ENCODE measurements at regions not wholly inside any gene's neighbourhood (a gene's known extent, or its start where the extent isn't known, plus 50 kb on each side); places are given as distances from the start of the nearest gene placed in this dataset.

DNA sequence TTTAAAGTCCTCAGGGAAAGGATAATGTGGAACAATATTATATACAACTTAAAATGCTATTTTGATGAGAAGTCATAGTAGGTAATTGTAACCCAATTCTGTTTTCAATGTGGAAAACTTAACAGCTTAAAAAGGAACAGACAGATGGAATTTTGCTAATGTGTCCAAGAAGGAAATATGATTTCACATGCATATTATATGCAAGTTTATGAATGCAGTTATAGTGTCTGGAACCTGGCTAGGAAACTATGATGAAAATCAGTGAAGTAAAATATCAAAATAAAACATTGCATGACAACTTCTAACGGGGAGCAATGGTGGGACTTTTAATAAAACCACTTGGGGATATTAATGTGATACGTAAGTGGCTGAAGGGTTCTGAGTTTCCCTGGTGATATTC, 152.6 kb upstream of the HAND2 start:
- Mint-ChIP-seq H3K4me1 (ENCODE audit: low read depth, unreplicated experiment) (no peaks in the 10 kb centered on the region), H3K27ac (ENCODE audit: unreplicated experiment) (no peak overlapping the region), H3K4me3 (ENCODE audit: unreplicated experiment) (no peak overlapping the region), H3K36me3 (ENCODE audit: low read depth, unreplicated experiment) (no peaks in the 10 kb centered on the region), H3K9me3 (ENCODE audit: unreplicated experiment) (no peaks in the 10 kb centered on the region), H3K27me3 (ENCODE audit: low read depth, unreplicated experiment) (peaks cover 6% of the 10 kb centered on the region)
- Histone ChIP-seq H3K36me3 (ENCODE audit: insufficient read depth, low read length) (no peaks in the 10 kb centered on the region), H3K27me3 (ENCODE audit: insufficient read depth, low read length) (no peaks in the 10 kb centered on the region), H4K20me1 (ENCODE audit: insufficient read depth, low read length) (no peaks in the 10 kb centered on the region), H3K79me2 (ENCODE audit: insufficient read depth, low read length) (no peaks in the 10 kb centered on the region), H3K27ac (ENCODE audit: low read depth, low read length) (no peak overlapping the region), H3K9me3 (ENCODE audit: insufficient read depth, low read depth, low read length) (no peaks in the 10 kb centered on the region), H3K4me2 (ENCODE audit: low read length) (no peak overlapping the region), H2AFZ (ENCODE audit: low read depth, low read length) (no peak overlapping the region), H3K9ac (ENCODE audit: low read length) (no peak overlapping the region), H3K4me1 (ENCODE audit: insufficient read depth, low read length) (no peaks in the 10 kb centered on the region), H3K4me3 (ENCODE audit: insufficient read depth, low read depth, low read length) (no peak overlapping the region)
- FAIRE-seq: no peak
- no peak for TF ChIP-seq EZH2 (IDR thresholded peaks at IDR 0.05; ENCODE audit: insufficient read depth, low read length)
- TF ChIP-seq CTCF (IDR thresholded peaks at IDR 0.05; ENCODE audit: insufficient read depth, low read depth, low read length): no peak
- no peak for DNase-seq (ENCODE audit: low read depth)

DNA sequence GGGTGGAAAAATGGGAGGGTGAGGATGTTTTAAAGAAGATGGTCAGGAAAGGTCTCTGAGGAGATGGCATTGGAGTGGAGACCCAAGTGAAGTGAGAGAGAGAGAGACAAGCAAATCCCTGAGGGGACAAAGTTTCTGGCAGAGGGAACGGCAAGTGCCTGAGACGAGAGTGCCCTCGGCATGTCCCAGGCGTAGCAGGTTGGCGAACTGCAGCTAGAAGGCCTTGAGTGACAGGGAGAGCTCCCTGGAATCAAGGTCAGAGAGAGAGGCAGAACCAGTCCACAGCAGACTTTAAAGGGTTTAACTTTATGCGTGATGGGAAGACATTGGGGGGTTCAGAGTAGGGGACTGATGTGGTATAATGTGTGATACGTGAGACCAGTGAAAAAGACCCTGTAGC, 150.2 kb upstream of the HAND2 start:
- H3K27ac ChIP-seq (ENCODE audit: low read depth, low read length): no peak overlapping the region
- peaks cover 6% of the 10 kb centered on the region for H3K27me3 Mint-ChIP-seq (ENCODE audit: low read depth, unreplicated experiment)
- no peaks in the 10 kb centered on the region for H3K9me3 ChIP-seq (ENCODE audit: insufficient read depth, low read depth, low read length)
- H3K4me1 Mint-ChIP-seq (ENCODE audit: low read depth, unreplicated experiment): no peaks in the 10 kb centered on the region
- DNase-seq (ENCODE audit: low read depth) (no peak), FAIRE-seq (no peak)
- H3K36me3 ChIP-seq (ENCODE audit: insufficient read depth, low read length): no peaks in the 10 kb centered on the region
- H3K27me3 ChIP-seq (ENCODE audit: insufficient read depth, low read length): no peaks in the 10 kb centered on the region
- H3K9ac ChIP-seq (ENCODE audit: low read length): no peak overlapping the region
- no peak for TF ChIP-seq EZH2 (IDR thresholded peaks at IDR 0.05; ENCODE audit: insufficient read depth, low read length)
- no peak for TF ChIP-seq CTCF (IDR thresholded peaks at IDR 0.05; ENCODE audit: insufficient read depth, low read depth, low read length)
- no peaks in the 10 kb centered on the region for H3K36me3 Mint-ChIP-seq (ENCODE audit: low read depth, unreplicated experiment)
- H3K27ac Mint-ChIP-seq (ENCODE audit: unreplicated experiment): no peak overlapping the region
- H4K20me1 ChIP-seq (ENCODE audit: insufficient read depth, low read length): no peaks in the 10 kb centered on the region
- no peaks in the 10 kb centered on the region for H3K79me2 ChIP-seq (ENCODE audit: insufficient read depth, low read length)
- H3K4me3 ChIP-seq (ENCODE audit: insufficient read depth, low read depth, low read length): no peak overlapping the region
- peaks cover 2% of the 10 kb centered on the region for H3K9me3 Mint-ChIP-seq (ENCODE audit: unreplicated experiment)
- no peak overlapping the region for H3K4me2 ChIP-seq (ENCODE audit: low read length)
- no peak overlapping the region for H3K4me3 Mint-ChIP-seq (ENCODE audit: unreplicated experiment)
- no peaks in the 10 kb centered on the region for H3K4me1 ChIP-seq (ENCODE audit: insufficient read depth, low read length)
- no peak overlapping the region for H2AFZ ChIP-seq (ENCODE audit: low read depth, low read length)

DNA sequence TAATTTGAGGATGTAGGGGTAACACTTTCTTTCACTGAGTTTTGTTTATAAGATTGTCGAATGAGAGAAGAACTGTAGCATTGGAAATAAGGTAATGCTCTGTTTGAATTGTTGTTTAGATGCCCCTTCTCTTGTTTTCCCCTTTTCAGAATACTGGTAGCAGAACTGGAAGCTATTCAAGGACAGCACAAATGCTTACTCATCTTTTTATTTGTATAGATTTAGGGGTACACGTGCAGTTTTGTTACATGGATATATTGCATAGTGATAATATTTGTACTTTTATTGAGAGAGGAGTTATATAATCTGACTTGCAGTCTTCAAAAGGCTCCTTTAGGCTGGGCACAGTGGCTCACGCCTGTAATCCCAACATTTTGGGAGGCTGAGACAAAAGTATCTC, 145.4 kb upstream of the HAND2 start:
- Mint-ChIP-seq H3K4me1 (ENCODE audit: low read depth, unreplicated experiment) (no peaks in the 10 kb centered on the region), H3K4me3 (ENCODE audit: unreplicated experiment) (no peak overlapping the region), H3K9me3 (ENCODE audit: unreplicated experiment) (peaks cover 2% of the 10 kb centered on the region), H3K27me3 (ENCODE audit: low read depth, unreplicated experiment) (peaks cover 4% of the 10 kb centered on the region), H3K27ac (ENCODE audit: unreplicated experiment) (no peak overlapping the region), H3K36me3 (ENCODE audit: low read depth, unreplicated experiment) (no peaks in the 10 kb centered on the region)
- Histone ChIP-seq H3K4me2 (ENCODE audit: low read length) (no peak overlapping the region), H3K9me3 (ENCODE audit: insufficient read depth, low read depth, low read length) (peaks cover 2% of the 10 kb centered on the region), H4K20me1 (ENCODE audit: insufficient read depth, low read length) (no peaks in the 10 kb centered on the region), H3K27ac (ENCODE audit: low read depth, low read length) (no peak overlapping the region), H3K4me1 (ENCODE audit: insufficient read depth, low read length) (no peaks in the 10 kb centered on the region), H2AFZ (ENCODE audit: low read depth, low read length) (no peak overlapping the region), H3K36me3 (ENCODE audit: insufficient read depth, low read length) (no peaks in the 10 kb centered on the region), H3K79me2 (ENCODE audit: insufficient read depth, low read length) (no peaks in the 10 kb centered on the region), H3K27me3 (ENCODE audit: insufficient read depth, low read length) (no peaks in the 10 kb centered on the region), H3K4me3 (ENCODE audit: insufficient read depth, low read depth, low read length) (no peak overlapping the region), H3K9ac (ENCODE audit: low read length) (no peak overlapping the region)
- DNase-seq (ENCODE audit: low read depth) (no peak), FAIRE-seq (no peak)
- no peak for TF ChIP-seq CTCF (IDR thresholded peaks at IDR 0.05; ENCODE audit: insufficient read depth, low read depth, low read length)
- TF ChIP-seq EZH2 (IDR thresholded peaks at IDR 0.05; ENCODE audit: insufficient read depth, low read length): no peak
